Calu3 (cell line): ENCODE measurements at regions not wholly inside any gene's neighbourhood (a gene's known extent, or its start where the extent isn't known, plus 50 kb on each side); places are given as distances from the start of the nearest gene placed in this dataset.

Experiments
- BruUV-seq: library from RNA; stranded (reverse); fragments of 400-500 nt; replicated peaks from 2 replicates; lab custom pipeline; 2021; lab: Mats Ljungman, UMichigan
- CTCF ChIA-PET: fragments of 300-600 bp; sonication (Branson Sonifier 250); formaldehyde crosslinking; loops from one replicate; lab custom pipeline; 2022; ENCODE audit warnings: antibody characterized with exemption; lab: Charles Lee
- DNase-seq: peaks from one replicate; pipeline ENCODE4 v3.0.0; 2022
- H3K27ac Mint-ChIP-seq: one replicate; pipeline ENCODE4 v1.8.0; 2022; ENCODE audit warnings: mixed read lengths; ENCODE audit not compliant: unreplicated experiment
- H3K27me3 Mint-ChIP-seq: one replicate; pipeline ENCODE4 v1.8.0; 2022; ENCODE audit warnings: mixed read lengths; ENCODE audit not compliant: unreplicated experiment
- H3K36me3 Mint-ChIP-seq: one replicate; pipeline ENCODE4 v1.8.0; 2022; ENCODE audit warnings: mild to moderate bottlenecking, moderate library complexity, mixed read lengths; ENCODE audit not compliant: insufficient read depth, unreplicated experiment
- H3K4me1 Mint-ChIP-seq: one replicate; pipeline ENCODE4 v1.8.0; 2022; ENCODE audit warnings: mild to moderate bottlenecking, low read depth, mixed read lengths; ENCODE audit not compliant: unreplicated experiment
- H3K4me3 Mint-ChIP-seq: one replicate; pipeline ENCODE4 v1.8.0; 2022; ENCODE audit warnings: mild to moderate bottlenecking, low read depth, moderate library complexity, mixed read lengths; ENCODE audit not compliant: unreplicated experiment
- H3K9me3 Mint-ChIP-seq: one replicate; pipeline ENCODE4 v1.8.0; 2022; ENCODE audit warnings: low read depth, mixed read lengths; ENCODE audit not compliant: unreplicated experiment
- CTCF ChIP-seq: fragments of 200-600 bp; IDR thresholded peaks from one replicate; pipeline ENCODE4 v1.8.0; 2022; ENCODE audit warnings: antibody characterized with exemption; ENCODE audit not compliant: unreplicated experiment
- intact Hi-C: fragments of 100-400 bp; cut with micrococcal nuclease; formaldehyde crosslinking; loops from one replicate; pipeline ENCODE4 v1.10.0; 2022; ENCODE audit not compliant: unreplicated experiment

- Mint-ChIP-seq H3K27me3 (no peaks in the 10 kb centered on the region), H3K4me3 (no peak overlapping the region), H3K27ac (no peak overlapping the region), H3K4me1 (no peaks in the 10 kb centered on the region), H3K36me3 (no peaks in the 10 kb centered on the region), H3K9me3 (no peaks in the 10 kb centered on the region)
- CTCF ChIA-PET, result no interaction called here
- no peak for TF ChIP-seq CTCF
- BruUV-seq, result no TSS peak
- intact Hi-C loops, result no loop called here
- no peak for DNase-seq
These were observed 867.1 kb upstream of the TENM3 start for GRCh38 chr4:181376058-181376457.

GRCh38 chr4:181388061-181388460 lies 855.1 kb upstream of the TENM3 start:
- intact Hi-C loops, result no loop called here
- no peaks in the 10 kb centered on the region for H3K9me3 Mint-ChIP-seq
- no peak overlapping the region for H3K27ac Mint-ChIP-seq
- no peak overlapping the region for H3K4me3 Mint-ChIP-seq
- no peaks in the 10 kb centered on the region for H3K36me3 Mint-ChIP-seq
- no TSS peak for BruUV-seq
- CTCF ChIA-PET, result interaction anchor here (0.9 kb wide), 1 partner anchor 11 kb away, joined by 3 read pairs; no protein-coding TSS in a partner anchor
- no peaks in the 10 kb centered on the region for H3K27me3 Mint-ChIP-seq
- no peak for TF ChIP-seq CTCF
- H3K4me1 Mint-ChIP-seq, result no peaks in the 10 kb centered on the region
- DNase-seq, result no peak

GRCh38 chr4:181416966-181417365 lies 826.2 kb upstream of the TENM3 start:
- intact Hi-C loops, result no loop called here
- H3K27me3 Mint-ChIP-seq, result no peaks in the 10 kb centered on the region
- H3K4me1 Mint-ChIP-seq, result no peaks in the 10 kb centered on the region
- H3K4me3 Mint-ChIP-seq, result no peak overlapping the region
- no TSS peak for BruUV-seq
- no peaks in the 10 kb centered on the region for H3K9me3 Mint-ChIP-seq
- CTCF ChIA-PET, result no interaction called here
- TF ChIP-seq CTCF, result no peak
- DNase-seq, result no peak
- H3K27ac Mint-ChIP-seq, result no peak overlapping the region
- no peaks in the 10 kb centered on the region for H3K36me3 Mint-ChIP-seq

- Mint-ChIP-seq H3K36me3 (no peaks in the 10 kb centered on the region), H3K4me3 (no peak overlapping the region), H3K27ac (no peak overlapping the region), H3K9me3 (no peaks in the 10 kb centered on the region), H3K4me1 (no peaks in the 10 kb centered on the region), H3K27me3 (no peaks in the 10 kb centered on the region)
- TF ChIP-seq CTCF, result no peak
- BruUV-seq, result no TSS peak
- no peak for DNase-seq
- intact Hi-C loops, result no loop called here
- CTCF ChIA-PET, result interaction anchor here (0.6 kb wide), 2 partner anchors 295 to 369 kb away, joined by 4 to 6 read pairs; no protein-coding TSS in a partner anchor
These were observed 824.7 kb upstream of the TENM3 start for GRCh38 chr4:181418496-181418895.
